8988T (cell line): ENCODE measurements at regions not wholly inside any gene's neighbourhood (a gene's known extent, or its start where the extent isn't known, plus 50 kb on each side); places are given as distances from the start of the nearest gene placed in this dataset.

ENCODE experiments used
- DNase-seq: peaks from one replicate; pipeline ENCODE4 v3.0.0; 2011

DNA sequence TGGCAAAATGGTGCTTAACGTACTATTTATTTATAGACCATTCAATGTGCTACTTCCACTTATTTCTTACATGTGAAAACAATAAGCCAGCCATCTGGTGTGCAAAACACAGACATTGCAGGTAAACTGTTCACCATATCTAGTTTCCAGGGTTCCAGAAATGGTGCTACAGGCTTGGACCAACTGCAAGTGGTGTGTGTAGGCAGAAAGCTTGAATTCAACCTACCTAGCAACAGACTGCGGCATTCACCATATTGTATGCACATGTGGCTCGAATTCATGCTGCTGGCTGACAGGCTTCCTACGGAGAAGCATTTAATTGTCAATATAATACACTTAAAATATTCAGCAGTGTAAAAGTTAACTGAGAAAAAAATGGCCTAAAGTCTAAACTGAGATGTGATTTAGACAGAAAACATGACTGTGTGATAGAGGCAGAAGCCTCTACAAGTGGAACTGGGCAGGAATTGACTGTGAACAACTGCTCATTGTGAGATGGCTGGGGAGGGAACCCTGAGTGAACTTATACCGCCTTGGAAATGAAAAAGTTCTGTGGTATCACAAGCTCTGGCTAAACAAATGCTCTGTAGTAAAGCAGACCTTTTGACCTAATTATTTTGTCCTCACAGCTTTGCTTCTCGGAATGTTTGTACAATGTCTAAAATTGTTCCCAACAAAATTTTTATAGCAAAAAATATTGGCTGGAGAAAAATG lies 434.7 kb downstream of the GRIA2 start:
- DNase-seq = no peak

DNA sequence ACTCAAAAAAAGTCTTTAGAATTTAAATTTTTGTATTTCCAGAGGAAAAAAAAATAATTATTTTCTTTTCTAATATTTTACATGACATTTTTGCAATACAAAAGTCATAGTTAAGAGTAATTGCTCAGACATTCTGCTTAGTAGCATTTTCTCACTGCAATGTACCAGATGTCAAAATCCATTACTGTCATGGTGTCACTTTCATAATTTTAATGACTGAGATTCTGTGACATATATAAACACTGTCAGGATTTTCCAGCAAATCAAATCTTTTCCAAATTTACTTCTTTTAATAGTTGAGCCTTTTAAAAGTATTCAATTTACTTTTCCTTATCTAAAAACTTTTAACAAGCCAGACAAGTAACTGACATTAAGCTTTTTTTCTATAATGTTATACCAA lies 422.7 kb downstream of the GRIA2 start:
- no peak for DNase-seq

DNA sequence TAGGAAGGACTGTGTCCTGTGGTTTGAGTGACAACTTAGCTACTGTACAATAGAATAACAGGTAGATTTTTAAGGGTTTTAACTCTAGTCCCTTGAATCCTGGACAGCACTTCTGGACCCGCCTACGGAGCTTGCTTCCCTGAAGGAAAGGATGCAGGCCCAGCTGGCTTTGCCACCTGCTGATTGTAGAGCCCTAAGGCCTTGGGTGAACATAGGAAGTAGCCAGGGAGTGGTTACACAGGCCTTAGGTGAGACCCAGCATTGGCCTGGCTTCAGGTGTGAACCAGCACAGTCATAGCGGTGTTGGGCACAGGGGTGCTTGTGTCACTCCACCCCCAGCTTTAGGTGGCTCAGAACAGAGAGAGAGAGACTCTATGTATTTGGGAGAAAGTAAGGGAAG lies 413.5 kb downstream of the GRIA2 start:
- no peak for DNase-seq

DNA sequence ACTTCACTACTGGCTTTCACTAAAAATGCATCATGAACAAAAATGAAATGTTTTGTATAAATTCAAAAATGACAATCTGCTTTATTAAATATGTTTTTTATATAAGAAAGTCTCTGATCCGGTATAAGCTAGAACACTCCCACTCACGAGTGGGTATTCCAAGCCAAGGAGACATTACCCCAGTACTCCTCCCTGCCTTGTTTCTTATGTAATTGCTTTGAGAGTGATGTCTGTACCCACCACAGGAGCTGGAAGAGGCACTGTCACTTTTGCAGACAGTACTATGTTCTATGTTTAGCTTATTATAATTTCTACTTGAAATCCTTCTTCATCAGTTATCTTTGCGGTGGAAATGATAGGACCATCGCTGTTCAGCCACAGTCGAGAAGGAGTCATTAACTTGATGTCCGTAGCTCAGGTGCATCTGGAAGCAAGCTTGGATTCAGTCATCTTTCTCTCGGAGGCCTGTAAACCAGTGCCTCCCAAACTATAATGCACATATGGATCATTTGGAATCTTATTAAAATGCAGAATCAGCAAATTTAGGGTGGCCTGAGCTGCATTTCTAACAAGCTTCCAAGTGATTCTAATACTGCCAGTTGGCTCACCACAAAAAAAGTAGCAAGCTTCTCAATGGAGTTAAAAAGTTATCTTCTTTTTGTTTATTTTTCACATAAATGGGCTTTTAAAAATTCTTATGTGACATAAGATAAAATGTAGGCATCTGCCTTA lies 396.4 kb downstream of the GRIA2 start:
- DNase-seq = no peak

DNA sequence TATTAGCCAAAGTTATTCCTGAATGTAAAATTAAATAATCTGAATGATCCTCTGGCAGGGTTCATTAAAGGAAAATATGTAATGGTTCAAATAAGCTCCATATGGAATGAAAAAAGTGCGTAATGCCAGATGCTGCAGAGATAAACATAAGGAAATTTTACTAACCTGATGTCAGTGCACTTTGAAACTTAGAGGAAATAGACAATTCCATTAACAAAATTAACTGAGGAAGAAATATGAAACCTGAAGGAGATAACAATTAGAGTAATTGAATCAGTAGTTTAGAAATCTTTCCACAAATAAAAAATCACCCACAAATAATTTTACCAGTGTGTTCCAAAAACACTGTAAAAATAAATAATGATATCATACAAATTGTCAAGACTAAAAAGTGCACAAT lies 387.5 kb downstream of the GRIA2 start:
- DNase-seq = no peak

DNA sequence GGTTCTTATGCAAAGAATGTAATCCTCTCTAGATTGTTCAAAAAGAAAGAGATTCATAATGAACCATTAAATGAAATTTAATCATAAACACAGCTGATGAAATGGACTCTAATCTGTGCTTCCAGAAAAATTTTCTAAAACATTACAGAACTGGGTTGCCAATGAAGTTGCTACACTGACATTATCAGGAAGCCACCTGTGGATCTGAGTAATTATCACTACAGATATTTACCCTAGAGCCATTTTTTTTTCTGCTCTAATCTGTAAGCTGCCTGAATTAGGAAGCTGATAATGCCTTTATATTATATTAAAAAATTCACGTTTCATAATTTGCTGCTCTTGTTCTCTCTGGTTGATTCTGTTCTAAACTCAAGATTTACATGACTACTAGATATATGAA lies 380.1 kb downstream of the GRIA2 start:
- no peak for DNase-seq

DNA sequence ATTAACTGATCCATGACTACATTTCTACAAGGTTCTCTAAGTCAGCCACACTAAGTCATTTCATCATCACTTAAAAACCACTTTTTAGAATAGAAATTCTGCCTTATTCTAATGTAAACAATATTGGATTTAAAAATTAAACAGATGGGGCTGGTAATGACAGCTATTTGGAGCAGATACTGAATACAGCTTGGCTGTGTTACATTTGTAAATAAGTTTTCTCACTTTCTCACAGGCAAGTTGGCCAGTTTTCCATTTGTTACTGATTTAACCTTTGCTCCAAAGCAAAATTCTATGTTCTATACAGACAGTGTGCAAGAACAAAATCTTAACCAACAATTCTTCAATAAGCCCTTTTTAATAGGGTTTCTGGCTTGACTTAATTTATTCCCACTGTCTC lies 370.7 kb downstream of the GRIA2 start:
- no peak for DNase-seq

DNA sequence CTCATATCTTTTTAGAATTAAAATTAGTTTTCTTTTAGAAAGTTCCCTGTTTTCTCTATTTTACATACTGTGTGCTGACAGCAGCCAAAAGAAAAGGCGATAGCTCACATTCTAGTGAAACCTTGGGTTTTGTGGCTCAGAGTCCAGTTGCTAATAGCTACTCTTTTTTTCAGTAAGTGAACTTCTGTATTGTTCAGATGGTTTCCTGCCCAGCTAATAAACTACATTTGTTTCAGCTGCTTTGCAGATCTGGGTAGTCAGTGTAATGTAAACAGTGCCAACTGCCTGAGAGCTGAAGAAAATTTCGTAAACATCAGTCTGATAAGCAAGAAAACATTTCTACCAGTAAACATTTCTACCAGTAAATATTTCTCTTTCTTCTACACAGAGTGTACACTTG lies 370.2 kb downstream of the GRIA2 start:
- no peak for DNase-seq

DNA sequence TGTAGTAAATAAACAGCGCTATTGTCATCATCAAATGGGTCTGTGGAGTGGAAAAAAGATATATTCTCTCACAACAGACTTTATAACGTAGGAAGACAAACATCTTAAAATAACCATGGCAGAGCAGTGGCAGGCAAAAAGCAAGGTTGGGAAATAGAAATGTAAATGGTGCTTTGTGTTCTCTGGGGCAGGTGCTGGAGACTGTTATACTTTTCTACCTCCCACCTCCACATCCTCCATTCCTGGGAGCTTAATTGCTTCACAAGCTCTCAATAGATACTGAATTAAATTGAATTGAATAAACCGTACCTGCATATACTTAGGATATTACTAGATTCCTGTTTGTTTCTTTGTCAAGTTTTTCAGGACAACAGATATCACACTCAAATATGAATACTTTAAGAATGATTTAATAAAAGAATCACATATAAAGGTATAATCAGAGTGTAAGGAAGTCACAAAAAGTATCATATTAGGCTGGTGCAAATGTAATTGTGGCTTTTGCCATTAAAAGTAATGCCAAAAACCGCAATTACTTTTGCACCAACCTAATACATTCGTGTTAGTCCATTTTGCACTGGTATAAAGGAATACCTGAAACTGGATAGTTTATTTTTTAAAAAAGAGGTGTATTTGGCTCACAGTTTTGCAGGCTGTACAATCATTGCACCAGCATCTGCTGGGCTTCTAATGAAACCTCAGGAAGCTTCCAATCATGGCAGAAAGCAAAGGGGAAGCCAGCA lies 367.3 kb downstream of the GRIA2 start:
- no peak for DNase-seq

DNA sequence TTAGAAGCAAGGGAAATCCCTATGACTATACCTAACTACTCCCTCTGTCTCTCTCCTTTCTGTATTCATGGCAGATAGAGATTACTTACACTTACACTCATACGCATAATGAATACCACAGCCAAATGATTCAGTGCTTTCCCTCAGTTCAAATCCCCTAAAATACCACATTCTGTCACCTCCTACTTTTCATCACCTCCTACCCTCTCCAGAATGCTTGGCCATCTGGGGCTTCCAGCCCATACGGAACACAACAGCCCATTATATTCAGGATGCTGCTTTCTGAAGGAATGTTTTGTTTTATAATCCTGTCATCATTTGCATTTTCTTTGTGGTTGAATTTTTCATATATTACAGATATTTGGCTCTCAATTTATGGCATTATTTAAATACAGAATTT lies 361.6 kb downstream of the GRIA2 start:
- no peak for DNase-seq

DNA sequence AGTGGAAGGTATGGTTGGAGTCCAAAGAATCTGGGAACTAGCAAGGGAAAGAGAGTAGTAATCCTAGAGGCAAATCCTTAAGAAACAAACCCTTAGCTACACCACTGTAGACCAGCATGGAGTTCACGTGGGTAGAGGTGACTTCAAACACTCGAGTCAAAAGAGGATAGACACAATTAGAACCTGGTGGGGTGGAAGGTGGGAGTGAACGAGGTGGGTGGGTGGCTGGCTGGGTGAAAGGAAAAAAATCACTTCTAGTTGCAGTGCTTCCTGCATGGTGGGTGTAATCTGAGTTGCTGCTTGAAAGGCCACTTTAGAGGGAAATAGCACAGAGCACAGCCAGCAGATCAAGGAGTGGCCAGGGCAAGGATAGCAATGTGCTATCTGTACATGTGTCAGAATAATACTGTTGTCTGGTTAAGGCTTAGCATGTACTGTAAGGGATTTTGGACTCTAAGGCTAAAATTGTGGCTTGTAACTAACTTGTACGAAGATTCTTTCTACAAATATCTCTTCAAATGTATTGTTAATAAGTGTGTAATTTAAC lies 356.2 kb downstream of the GRIA2 start:
- DNase-seq = no peak

DNA sequence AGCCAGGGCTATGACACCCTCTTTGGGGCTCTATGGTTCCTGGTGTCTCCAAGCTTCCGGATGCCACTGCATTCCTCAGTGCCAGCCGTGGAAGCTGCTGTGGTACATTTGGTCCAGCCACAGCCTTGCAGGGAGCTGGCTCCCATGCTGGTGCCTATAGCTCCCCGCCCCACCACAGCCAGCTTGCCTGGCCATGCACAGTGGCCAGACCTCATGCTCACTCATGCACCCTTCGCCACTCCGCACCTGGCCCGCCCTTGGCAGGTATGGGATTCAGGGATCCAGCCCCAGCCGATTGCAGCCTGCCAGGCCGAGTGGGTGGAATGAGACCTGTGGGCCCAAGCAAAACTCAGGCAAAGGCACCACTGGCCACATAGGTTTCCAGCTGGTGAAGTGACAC lies 354.8 kb downstream of the GRIA2 start:
- DNase-seq = no peak

DNA sequence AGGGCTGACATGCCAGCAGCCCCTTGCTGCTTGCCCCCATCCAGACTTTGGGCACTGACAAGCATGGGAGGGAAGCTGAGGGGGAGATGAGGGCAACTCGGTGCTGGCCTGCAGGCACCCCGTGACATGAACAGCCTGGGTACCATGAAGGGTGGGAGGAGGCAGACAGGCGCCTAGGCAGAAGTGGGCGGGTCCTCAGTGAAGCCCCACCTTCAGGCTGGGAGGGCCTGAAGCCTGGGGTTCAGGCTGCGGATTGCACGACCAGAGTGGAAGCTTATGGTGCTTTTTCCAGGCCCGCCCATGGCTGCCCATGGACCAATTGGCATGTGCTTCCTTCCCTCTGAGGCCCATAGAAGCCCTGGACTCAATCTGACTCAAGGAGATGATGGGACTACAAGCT lies 354.1 kb downstream of the GRIA2 start:
- DNase-seq = no peak

DNA sequence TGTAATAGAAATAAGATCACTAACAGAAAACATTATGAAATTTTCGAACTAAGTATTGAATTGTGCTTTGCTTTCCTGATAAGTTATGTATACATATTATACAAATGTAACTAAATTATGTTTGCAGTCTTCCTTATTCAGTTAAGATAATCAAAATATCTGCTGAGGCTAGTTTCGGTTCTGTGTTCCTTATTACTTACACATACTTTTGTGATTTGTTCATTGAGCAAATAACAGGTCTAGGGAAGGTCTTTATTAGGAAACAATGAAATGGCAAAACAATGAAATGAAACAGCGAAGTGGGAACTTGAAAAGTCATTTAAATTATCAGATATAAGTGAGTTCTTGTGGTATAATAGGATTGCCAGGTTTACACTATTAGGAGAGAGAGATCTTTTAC lies 352.4 kb downstream of the GRIA2 start:
- DNase-seq = no peak

DNA sequence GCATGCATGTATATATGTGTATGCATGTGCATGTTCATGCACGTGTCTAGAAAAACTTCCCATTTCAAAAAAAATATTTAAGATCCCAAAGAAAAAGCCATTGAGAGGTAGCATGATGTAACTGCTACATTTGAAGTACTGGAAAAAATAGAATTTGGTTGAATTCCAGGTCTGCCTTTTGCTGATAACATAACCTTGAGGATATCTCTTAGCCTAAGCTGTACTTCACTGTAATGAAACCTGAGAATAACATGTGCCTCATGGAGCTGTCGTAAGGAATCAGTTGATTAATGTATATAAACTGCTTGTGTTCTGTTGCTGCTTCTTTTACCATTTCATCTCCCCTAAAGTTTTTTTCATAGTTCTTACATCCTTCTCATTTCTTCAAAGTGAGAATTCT lies 351.8 kb downstream of the GRIA2 start:
- DNase-seq = no peak

DNA sequence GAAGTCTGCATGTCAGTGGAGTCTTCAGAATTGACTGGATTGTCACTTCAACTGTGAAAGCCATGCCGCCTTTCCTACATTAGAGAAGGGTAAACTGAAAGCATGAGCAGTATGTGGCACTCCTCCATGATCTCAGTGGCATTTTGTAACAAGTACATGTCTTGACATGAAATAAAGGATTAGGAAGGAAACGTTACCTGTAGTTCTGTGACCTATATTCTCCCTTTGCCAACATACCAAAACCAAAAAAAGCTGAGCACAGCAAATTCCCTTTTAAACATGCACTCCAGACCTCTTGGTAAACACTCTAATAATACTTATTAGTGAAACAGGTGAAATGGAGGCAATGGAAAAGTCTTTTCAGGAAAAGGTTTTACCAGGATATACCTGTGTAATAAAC lies 344.2 kb downstream of the GRIA2 start:
- DNase-seq = no peak

DNA sequence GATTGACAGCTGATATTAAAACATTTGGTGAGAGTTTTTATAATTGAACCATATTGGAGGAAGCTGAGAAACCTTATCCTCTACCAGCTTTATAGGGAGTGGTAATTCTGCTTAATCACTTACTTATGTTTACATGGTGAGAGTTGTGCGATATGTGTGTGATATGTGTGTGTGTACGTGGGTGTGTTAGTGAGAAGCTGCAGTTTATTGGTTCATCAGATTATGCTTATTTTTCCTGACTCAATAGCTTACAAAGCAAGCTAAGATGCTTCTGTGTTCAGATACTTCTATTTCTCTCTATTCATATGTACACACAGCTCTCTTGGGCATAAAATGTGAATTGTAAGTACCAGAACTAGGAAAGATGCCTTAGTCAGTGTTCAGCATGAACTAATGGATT lies 343.7 kb downstream of the GRIA2 start:
- DNase-seq = no peak

DNA sequence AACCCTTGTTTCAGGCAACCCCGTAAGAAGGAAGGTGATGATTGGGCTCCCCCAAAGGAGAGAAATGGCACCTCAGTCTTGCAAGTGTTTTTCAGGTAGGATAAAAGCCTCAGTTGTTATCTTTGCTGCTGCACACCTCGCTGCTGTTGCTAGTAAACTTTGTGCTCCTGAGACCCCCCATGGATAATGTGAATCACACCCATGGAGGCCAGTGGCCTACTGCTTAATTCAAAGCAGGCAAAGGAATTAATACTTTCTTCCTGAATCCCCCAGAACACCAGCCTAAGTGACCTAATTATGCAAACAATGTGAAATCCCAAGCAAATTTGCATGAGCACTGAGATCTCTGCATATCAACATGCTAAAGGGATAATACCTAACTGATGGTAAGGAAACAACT lies 337.5 kb downstream of the GRIA2 start:
- DNase-seq = no peak

DNA sequence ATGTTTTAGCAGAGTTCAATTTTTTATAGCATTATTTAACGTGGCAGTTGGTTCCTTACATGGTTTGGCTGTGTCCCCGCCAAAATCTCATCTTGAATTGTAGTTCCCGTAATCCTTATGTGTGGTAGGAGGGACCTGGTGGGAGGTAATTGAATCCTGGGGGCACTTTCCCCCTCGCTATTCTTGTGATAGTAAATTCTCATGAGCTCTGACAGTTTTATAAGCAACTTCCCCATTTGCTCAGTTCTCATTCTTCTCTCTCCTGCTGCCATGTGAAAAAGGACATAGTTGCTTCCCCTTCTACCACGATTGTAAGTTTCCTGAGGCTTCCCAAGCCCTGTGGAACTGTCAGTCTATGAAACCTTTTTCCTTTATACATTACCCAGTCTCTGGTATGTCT lies 329.5 kb downstream of the GRIA2 start:
- no peak for DNase-seq

DNA sequence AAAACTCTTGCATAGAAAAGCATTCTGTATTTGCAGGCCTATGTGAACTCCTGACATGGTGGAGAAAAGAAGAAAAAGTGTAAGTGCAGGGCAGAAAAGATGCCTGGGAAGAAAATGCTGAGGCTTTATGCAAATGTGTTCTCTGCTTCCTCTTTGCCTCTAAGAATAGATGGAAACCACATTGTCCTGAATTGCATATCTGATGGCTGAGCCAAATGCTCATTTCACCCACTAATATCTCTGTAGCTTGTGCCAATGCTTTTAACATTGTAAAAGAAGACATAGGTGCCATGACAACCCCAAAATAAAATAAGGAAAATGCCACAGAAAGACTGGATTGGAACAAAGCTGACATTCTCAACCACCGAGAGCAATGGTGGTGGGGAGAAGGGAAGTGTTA lies 307.4 kb downstream of the GRIA2 start:
- DNase-seq = no peak

DNA sequence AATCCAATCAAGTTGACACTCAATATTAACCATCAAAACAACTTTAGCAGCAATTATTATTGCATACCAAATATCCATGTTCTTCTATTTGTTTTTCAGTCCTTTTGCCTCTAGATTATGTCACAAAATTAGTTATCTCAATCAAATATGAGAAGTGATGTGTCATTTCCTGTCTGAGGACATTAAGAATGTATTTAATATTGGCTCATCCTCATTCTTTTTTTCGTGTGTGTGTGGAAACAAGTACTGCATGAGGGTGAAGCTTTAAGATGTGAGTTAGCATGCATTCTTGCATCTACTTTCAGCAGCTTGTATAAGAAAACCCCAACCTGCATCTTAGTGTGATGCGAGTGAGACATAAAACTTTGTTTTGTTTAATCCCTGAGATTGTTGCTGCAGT lies 301.4 kb downstream of the GRIA2 start:
- DNase-seq = no peak

DNA sequence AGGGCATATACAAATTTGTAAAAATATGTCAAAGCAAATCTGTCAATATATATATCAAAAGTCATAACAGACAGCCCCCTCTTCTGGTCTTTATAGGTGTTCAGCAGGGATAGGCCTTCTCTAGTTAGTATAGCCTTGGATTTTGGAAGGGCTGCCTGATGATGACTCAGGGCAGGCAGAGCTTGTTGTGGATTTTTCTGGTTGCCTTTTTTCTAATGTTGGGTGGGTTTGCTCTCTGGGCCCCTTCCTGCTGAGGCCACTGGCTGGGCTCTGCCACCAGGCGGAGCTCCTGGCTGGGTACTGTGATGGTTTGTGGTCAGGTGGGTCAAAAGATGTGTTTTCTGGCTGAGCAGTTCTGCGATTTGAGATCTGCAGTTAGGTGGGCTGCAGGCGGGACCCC lies 294.2 kb downstream of the GRIA2 start:
- peak; percentile 6 for DNase-seq

DNA sequence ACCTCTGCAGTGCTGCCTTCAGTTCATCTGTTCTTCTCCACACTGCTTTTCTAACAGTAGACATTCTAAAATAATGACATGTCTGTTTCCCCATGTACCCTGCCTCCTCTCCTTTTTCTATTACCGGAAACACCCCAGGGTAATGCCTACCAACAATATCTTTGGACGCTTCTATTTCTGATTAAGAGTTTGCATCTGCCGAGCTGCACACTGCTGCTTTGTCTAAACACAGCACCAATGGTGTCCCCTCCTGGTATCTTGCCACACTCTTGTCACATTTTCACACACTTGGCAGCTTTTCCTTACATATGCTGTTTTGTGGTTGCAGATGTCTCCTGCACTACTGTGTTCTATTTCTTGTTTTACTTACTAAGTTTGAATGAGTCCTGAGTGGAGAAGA lies 288.8 kb downstream of the GRIA2 start:
- no peak for DNase-seq

DNA sequence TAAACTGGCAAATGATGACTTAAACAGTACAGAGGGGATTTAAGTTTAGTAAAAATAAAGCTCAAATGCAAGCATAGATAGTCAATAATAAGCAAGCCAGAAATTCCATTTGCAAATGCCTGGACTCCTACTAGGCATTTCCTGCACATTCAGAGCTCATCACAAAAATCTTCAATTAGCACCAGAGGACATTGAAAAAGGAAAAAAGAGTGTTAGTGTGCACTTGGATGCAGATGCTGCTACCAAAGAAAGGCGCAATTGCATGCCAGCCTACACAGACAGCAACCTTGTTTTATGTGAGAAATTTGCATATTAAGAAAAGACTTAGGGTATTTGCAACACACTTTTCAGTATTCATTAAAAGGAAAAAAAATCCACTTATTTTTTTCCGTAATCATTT lies 282.1 kb downstream of the GRIA2 start:
- no peak for DNase-seq
